Nucleus accumbens (tissue), 56 donors: ENCODE measurements at regions not wholly inside any gene's neighbourhood (a gene's known extent, or its start where the extent isn't known, plus 50 kb on each side); places are given as distances from the start of the nearest gene placed in this dataset.
"Not testable (repeated sequence)": the region's sequence is repeated elsewhere in the genome, so short reads cannot be mapped to it uniquely, and the experiment has no call there.

Source experiments
- DNase-seq, 56 donors: peaks; one replicate each; lab custom pipeline; 2025; lab: John Stamatoyannopoulos, UW

- DNase-seq: peak in 9 of 56 donors; percentile 2 to 33 (median 12)
Measured at GRCh38 chr15:24477107-24478025, 198.2 kb upstream of the NPAP1 start.

- not testable (repeated sequence) for DNase-seq
Measured at GRCh38 chr15:24485885-24486567, 189.5 kb upstream of the NPAP1 start.

GRCh38 chr15:24488164-24488907 is 187.2 kb upstream of the NPAP1 start:
- not testable (repeated sequence) for DNase-seq

- not testable (repeated sequence) for DNase-seq
Measured at GRCh38 chr15:24505216-24505615, 170.4 kb upstream of the NPAP1 start.

- DNase-seq: not testable (repeated sequence)
Measured at GRCh38 chr15:24509714-24510113, 165.9 kb upstream of the NPAP1 start.

- DNase-seq: not testable (repeated sequence)
Measured at GRCh38 chr15:24511598-24511997, 164.0 kb upstream of the NPAP1 start.

- DNase-seq: not testable (repeated sequence)
Measured at GRCh38 chr15:24518772-24519171, 156.8 kb upstream of the NPAP1 start.

GRCh38 chr15:24531235-24531634 is 144.3 kb upstream of the NPAP1 start:
- DNase-seq: not testable (repeated sequence)

GRCh38 chr15:24534032-24534431 is 141.5 kb upstream of the NPAP1 start:
- not testable (repeated sequence) for DNase-seq

- not testable (repeated sequence) for DNase-seq
Measured at GRCh38 chr15:24557281-24557680, 118.3 kb upstream of the NPAP1 start.

GRCh38 chr15:24607636-24608035 is 67.9 kb upstream of the NPAP1 start:
- no peak for DNase-seq

GRCh38 chr15:24617646-24618045 is 57.9 kb upstream of the NPAP1 start:
- no peak for DNase-seq

- DNase-seq: peak in 1 of 56 donors; percentile 1
Measured at GRCh38 chr15:24621630-24622215, 53.9 kb upstream of the NPAP1 start.
